Endodermal cell (in vitro differentiated cells): ENCODE measurements at regions not wholly inside any gene's neighbourhood (a gene's known extent, or its start where the extent isn't known, plus 50 kb on each side); places are given as distances from the start of the nearest gene placed in this dataset.

ENCODE experiments used
- DNase-seq: peaks from one replicate; pipeline ENCODE4 v3.0.0-alpha.2; 2017
- H3K27ac ChIP-seq: 2 replicates; pipeline ENCODE4 v1.5.1; 2013; ENCODE audit warnings: mild to moderate bottlenecking, low read depth, low read length, moderate library complexity
- H3K27me3 ChIP-seq: 2 replicates; pipeline ENCODE4 v1.6.1; 2013; ENCODE audit warnings: mild to moderate bottlenecking, low read length, moderate library complexity; ENCODE audit not compliant: insufficient read depth, control insufficient read depth, poor library complexity, severe bottlenecking
- H3K36me3 ChIP-seq: 2 replicates; pipeline ENCODE4 v1.7.0; 2013; ENCODE audit warnings: mild to moderate bottlenecking, low read length, moderate library complexity; ENCODE audit not compliant: control insufficient read depth, insufficient read depth
- H3K4me1 ChIP-seq: one replicate; pipeline ENCODE4 v1.7.0; 2013; ENCODE audit warnings: low read length; ENCODE audit not compliant: control insufficient read depth, insufficient read depth
- H3K4me3 ChIP-seq: 2 replicates; pipeline ENCODE4 v1.5.1; 2013; ENCODE audit warnings: mild to moderate bottlenecking, low read length, moderate library complexity
- H3K9ac ChIP-seq: 2 replicates; pipeline ENCODE4 v1.6.1; 2013; ENCODE audit warnings: mild to moderate bottlenecking, low read length, moderate library complexity; ENCODE audit not compliant: poor library complexity, severe bottlenecking; ENCODE audit errors: extremely low read depth
- H3K9me3 ChIP-seq: 2 replicates; pipeline ENCODE4 v1.6.1; 2013; ENCODE audit warnings: mild to moderate bottlenecking, low read length, moderate library complexity; ENCODE audit not compliant: control insufficient read depth
- H3K27ac Mint-ChIP-seq: 2 replicates; pipeline ENCODE4 v1.8.0; 2020; ENCODE audit warnings: mixed read lengths
- H3K27me3 Mint-ChIP-seq: 2 replicates; pipeline ENCODE4 v1.8.0; 2021; ENCODE audit warnings: mild to moderate bottlenecking, mixed read lengths; ENCODE audit not compliant: insufficient read depth
- H3K36me3 Mint-ChIP-seq: 2 replicates; pipeline ENCODE4 v1.8.0; 2020; ENCODE audit warnings: low read depth, mixed read lengths
- H3K4me1 Mint-ChIP-seq: 2 replicates; pipeline ENCODE4 v1.8.0; 2020; ENCODE audit warnings: mixed read lengths
- H3K4me3 Mint-ChIP-seq: 2 replicates; pipeline ENCODE4 v1.8.0; 2020; ENCODE audit warnings: mild to moderate bottlenecking, moderate library complexity, mixed read lengths
- H3K9me3 Mint-ChIP-seq: 2 replicates; pipeline ENCODE4 v1.8.0; 2020; ENCODE audit warnings: mild to moderate bottlenecking, mixed read lengths
- CTCF ChIP-seq: fragments of 200-600 bp; sonication (generic); conservative IDR thresholded peaks from 2 replicates; pipeline ENCODE4 v1.5.0; 2021; ENCODE audit warnings: antibody characterized with exemption, mild to moderate bottlenecking
- WGBS, 2 experiments: methylation state at CpG; one replicate each; pipeline versions ENCODE4 v1.1.5 to v1.1.7; 2013; ENCODE audit warnings: missing lambda C conversion rate in 2 of 2, mixed read lengths in 1 of 2; ENCODE audit not compliant: insufficient coverage in 1 of 2, insufficient read length in 1 of 2; 5-methylcytosine and 5-hydroxymethylcytosine counted together

- Mint-ChIP-seq H3K4me1 (no peaks in the 10 kb centered on the region), H3K9me3 (no peaks in the 10 kb centered on the region), H3K27ac (no peak overlapping the region), H3K4me3 (no peak overlapping the region), H3K36me3 (no peaks in the 10 kb centered on the region), H3K27me3 (peaks cover 11% of the 10 kb centered on the region)
- Histone ChIP-seq H3K4me3 (no peak overlapping the region), H3K4me1 (peaks cover 9% of the 10 kb centered on the region), H3K36me3 (no peaks in the 10 kb centered on the region), H3K27ac (no peak overlapping the region), H3K27me3 (peaks cover 56% of the 10 kb centered on the region), H3K9me3 (no peaks in the 10 kb centered on the region), H3K9ac (no peak overlapping the region)
- DNase-seq: no peak
- WGBS, 2 experiments: 87 to 97% methylated on average over 3 of the region's 4 CpGs
- no peak for TF ChIP-seq CTCF
Observed at GRCh38 chr10:76719006-76719405, 918.6 kb downstream of the KCNMA1 start.

- no peaks in the 10 kb centered on the region for H3K9me3 Mint-ChIP-seq
- Histone ChIP-seq H3K27me3 (peaks cover 49% of the 10 kb centered on the region), H3K9me3 (no peaks in the 10 kb centered on the region), H3K9ac (no peak overlapping the region), H3K4me3 (no peak overlapping the region), H3K27ac (no peak overlapping the region), H3K36me3 (no peaks in the 10 kb centered on the region), H3K4me1 (peaks cover under 1% of the 10 kb centered on the region)
- H3K4me1 Mint-ChIP-seq: peaks cover 13% of the 10 kb centered on the region
- DNase-seq: no peak
- H3K36me3 Mint-ChIP-seq: no peaks in the 10 kb centered on the region
- H3K27me3 Mint-ChIP-seq: peaks cover 11% of the 10 kb centered on the region
- no peak overlapping the region for H3K4me3 Mint-ChIP-seq
- no peak for TF ChIP-seq CTCF
- no peak overlapping the region for H3K27ac Mint-ChIP-seq
- WGBS, 2 experiments: 78% methylated on average over 1 of the region's 1 CpG; no CpG with 5 or more reads in 1 of the 2 experiments
Observed at GRCh38 chr10:76717141-76717540, 920.5 kb downstream of the KCNMA1 start.

GRCh38 chr10:76711222-76711997 is 926.2 kb downstream of the KCNMA1 start:
- no peak overlapping the region for H3K27ac ChIP-seq
- Mint-ChIP-seq H3K27ac (peak overlapping the region; percentile 91), H3K4me3 (peak overlapping the region; percentile 1), H3K27me3 (peaks cover 4% of the 10 kb centered on the region), H3K36me3 (no peaks in the 10 kb centered on the region), H3K4me1 (peaks cover 28% of the 10 kb centered on the region), H3K9me3 (peaks cover 2% of the 10 kb centered on the region)
- peak overlapping the region; percentile 12 for H3K4me3 ChIP-seq
- H3K9ac ChIP-seq: peak overlapping the region; percentile 23
- WGBS, 2 experiments: 77 to 78% methylated on average over 6 to 8 of the region's 8 CpGs
- peaks cover 9% of the 10 kb centered on the region for H3K9me3 ChIP-seq
- H3K4me1 ChIP-seq: peaks cover 8% of the 10 kb centered on the region
- H3K36me3 ChIP-seq: no peaks in the 10 kb centered on the region
- TF ChIP-seq CTCF: no peak
- peaks cover 11% of the 10 kb centered on the region for H3K27me3 ChIP-seq
- DNase-seq: peak; percentile 82
